Activated CD8-positive, alpha-beta T cell treated with anti-CD3 and anti-CD28 coated beads, Interleukin-2, amount 10 ng/mL, durations not matched to agents 7 days and 5 days (primary cell): ENCODE measurements at regions not wholly inside any gene's neighbourhood (a gene's known extent, or its start where the extent isn't known, plus 50 kb on each side); places are given as distances from the start of the nearest gene placed in this dataset.

Source experiments
- ATAC-seq: fragments of 150-1000 bp; cut with Tn5 transposase; one replicate; pipeline ENCODE4 v1.10.0; 2021; ENCODE audit warnings: moderate library complexity
- CTCF ChIA-PET: fragments of 350-600 bp; sonication (Branson Sonifier 250); formaldehyde crosslinking; loops from one replicate; lab custom pipeline; 2021; ENCODE audit warnings: antibody characterized with exemption; lab: Charles Lee
- POLR2A ChIA-PET: fragments of 350-600 bp; sonication (Branson Sonifier 250); formaldehyde crosslinking; loops from one replicate; lab custom pipeline; 2021; ENCODE audit warnings: antibody characterized with exemption; lab: Charles Lee
- DNase-seq: peaks from one replicate; pipeline ENCODE4 v3.0.0-alpha.2; 2020
- H3K27ac Mint-ChIP-seq: one replicate; pipeline ENCODE4 v1.8.0; 2021; ENCODE audit warnings: mild to moderate bottlenecking, mixed read lengths
- H3K27me3 Mint-ChIP-seq: one replicate; pipeline ENCODE4 v1.8.0; 2021; ENCODE audit warnings: low read depth, mixed read lengths
- H3K36me3 Mint-ChIP-seq: one replicate; pipeline ENCODE4 v1.8.0; 2021; ENCODE audit warnings: low read depth, mixed read lengths
- H3K4me1 Mint-ChIP-seq: one replicate; pipeline ENCODE4 v1.8.0; 2021; ENCODE audit warnings: low read depth, mixed read lengths
- H3K4me3 Mint-ChIP-seq: one replicate; pipeline ENCODE4 v1.8.0; 2021; ENCODE audit warnings: mild to moderate bottlenecking, mixed read lengths
- H3K9me3 Mint-ChIP-seq: one replicate; pipeline ENCODE4 v1.8.0; 2022; ENCODE audit warnings: mixed read lengths; ENCODE audit not compliant: insufficient read depth

GRCh38 chr5:89440670-89441069 is 557.7 kb upstream of the MEF2C start:
- ChIA-PET CTCF (no interaction called here), POLR2A (no interaction called here)
- Mint-ChIP-seq H3K27me3 (no peaks in the 10 kb centered on the region), H3K9me3 (no peaks in the 10 kb centered on the region), H3K4me3 (no peak overlapping the region), H3K27ac (no peak overlapping the region), H3K36me3 (no peaks in the 10 kb centered on the region), H3K4me1 (no peaks in the 10 kb centered on the region)
- DNase-seq (no peak), ATAC-seq (no peak)

GRCh38 chr5:89437450-89438435 is 554.8 kb upstream of the MEF2C start:
- CTCF ChIA-PET = no interaction called here
- H3K9me3 Mint-ChIP-seq = no peaks in the 10 kb centered on the region
- no peak overlapping the region for H3K4me3 Mint-ChIP-seq
- no peak for DNase-seq
- no peaks in the 10 kb centered on the region for H3K27me3 Mint-ChIP-seq
- H3K27ac Mint-ChIP-seq = no peak overlapping the region
- H3K36me3 Mint-ChIP-seq = no peaks in the 10 kb centered on the region
- POLR2A ChIA-PET = no interaction called here
- H3K4me1 Mint-ChIP-seq = no peaks in the 10 kb centered on the region
- ATAC-seq = no peak

- no peaks in the 10 kb centered on the region for H3K4me1 Mint-ChIP-seq
- DNase-seq (no peak), ATAC-seq (no peak)
- ChIA-PET POLR2A (no interaction called here), CTCF (no interaction called here)
- no peaks in the 10 kb centered on the region for H3K27me3 Mint-ChIP-seq
- H3K4me3 Mint-ChIP-seq = no peak overlapping the region
- no peak overlapping the region for H3K27ac Mint-ChIP-seq
- no peaks in the 10 kb centered on the region for H3K9me3 Mint-ChIP-seq
- no peaks in the 10 kb centered on the region for H3K36me3 Mint-ChIP-seq
Measured at GRCh38 chr5:89436464-89436863, 553.5 kb upstream of the MEF2C start.

- no peaks in the 10 kb centered on the region for H3K4me1 Mint-ChIP-seq
- no peaks in the 10 kb centered on the region for H3K36me3 Mint-ChIP-seq
- ChIA-PET POLR2A (no interaction called here), CTCF (no interaction called here)
- no peak overlapping the region for H3K4me3 Mint-ChIP-seq
- H3K27me3 Mint-ChIP-seq = no peaks in the 10 kb centered on the region
- no peaks in the 10 kb centered on the region for H3K9me3 Mint-ChIP-seq
- DNase-seq (no peak), ATAC-seq (no peak)
- H3K27ac Mint-ChIP-seq = no peak overlapping the region
Measured at GRCh38 chr5:89435347-89435746, 552.4 kb upstream of the MEF2C start.

GRCh38 chr5:89428624-89429023 is 545.6 kb upstream of the MEF2C start:
- DNase-seq (no peak), ATAC-seq (no peak)
- no peaks in the 10 kb centered on the region for H3K36me3 Mint-ChIP-seq
- no peak overlapping the region for H3K4me3 Mint-ChIP-seq
- H3K27ac Mint-ChIP-seq = no peak overlapping the region
- no peaks in the 10 kb centered on the region for H3K4me1 Mint-ChIP-seq
- H3K9me3 Mint-ChIP-seq = no peaks in the 10 kb centered on the region
- H3K27me3 Mint-ChIP-seq = no peaks in the 10 kb centered on the region
- POLR2A ChIA-PET = no interaction called here
- CTCF ChIA-PET = no interaction called here

- Mint-ChIP-seq H3K4me1 (no peaks in the 10 kb centered on the region), H3K36me3 (no peaks in the 10 kb centered on the region), H3K27ac (no peak overlapping the region), H3K4me3 (no peak overlapping the region), H3K27me3 (no peaks in the 10 kb centered on the region), H3K9me3 (no peaks in the 10 kb centered on the region)
- ATAC-seq (no peak), DNase-seq (no peak)
- CTCF ChIA-PET = no interaction called here
- POLR2A ChIA-PET = no interaction called here
Measured at GRCh38 chr5:89425062-89425461, 542.1 kb upstream of the MEF2C start.

- no peaks in the 10 kb centered on the region for H3K36me3 Mint-ChIP-seq
- H3K9me3 Mint-ChIP-seq = no peaks in the 10 kb centered on the region
- ChIA-PET CTCF (interaction anchor here (0.5 kb wide), 1 partner anchor 13 kb away, joined by 3 read pairs; no protein-coding TSS in a partner anchor), POLR2A (no interaction called here)
- H3K4me3 Mint-ChIP-seq = no peak overlapping the region
- H3K27ac Mint-ChIP-seq = no peak overlapping the region
- no peaks in the 10 kb centered on the region for H3K27me3 Mint-ChIP-seq
- no peak for ATAC-seq
- H3K4me1 Mint-ChIP-seq = no peaks in the 10 kb centered on the region
- DNase-seq = no peak
Measured at GRCh38 chr5:89421035-89421434, 538.1 kb upstream of the MEF2C start.

- ATAC-seq = no peak
Measured at GRCh38 chr5:89418407-89419085, 535.6 kb upstream of the MEF2C start.

GRCh38 chr5:89417990-89418389 is 535.0 kb upstream of the MEF2C start:
- no peak for ATAC-seq
- Mint-ChIP-seq H3K27ac (no peak overlapping the region), H3K36me3 (no peaks in the 10 kb centered on the region), H3K27me3 (no peaks in the 10 kb centered on the region), H3K4me1 (no peaks in the 10 kb centered on the region), H3K4me3 (no peak overlapping the region), H3K9me3 (no peaks in the 10 kb centered on the region)
- DNase-seq = no peak
- ChIA-PET POLR2A (no interaction called here), CTCF (no interaction called here)

More at GRCh38 chr5:89418407-89419085, 535.6 kb upstream of the MEF2C start:
- Mint-ChIP-seq H3K9me3 (no peaks in the 10 kb centered on the region), H3K4me1 (no peaks in the 10 kb centered on the region), H3K27me3 (no peaks in the 10 kb centered on the region), H3K4me3 (no peak overlapping the region), H3K36me3 (no peaks in the 10 kb centered on the region), H3K27ac (no peak overlapping the region)
- CTCF ChIA-PET = no interaction called here
- DNase-seq = no peak
- POLR2A ChIA-PET = no interaction called here

GRCh38 chr5:89417515-89417914 is 534.5 kb upstream of the MEF2C start:
- Mint-ChIP-seq H3K27me3 (no peaks in the 10 kb centered on the region), H3K9me3 (no peaks in the 10 kb centered on the region), H3K27ac (no peak overlapping the region), H3K4me3 (no peak overlapping the region), H3K4me1 (no peaks in the 10 kb centered on the region), H3K36me3 (no peaks in the 10 kb centered on the region)
- ATAC-seq (no peak), DNase-seq (no peak)
- ChIA-PET CTCF (no interaction called here), POLR2A (no interaction called here)

- POLR2A ChIA-PET = no interaction called here
- Mint-ChIP-seq H3K4me1 (no peaks in the 10 kb centered on the region), H3K9me3 (no peaks in the 10 kb centered on the region), H3K27ac (no peak overlapping the region), H3K36me3 (no peaks in the 10 kb centered on the region), H3K27me3 (no peaks in the 10 kb centered on the region), H3K4me3 (no peak overlapping the region)
- CTCF ChIA-PET = no interaction called here
- ATAC-seq (no peak), DNase-seq (no peak)
Measured at GRCh38 chr5:89411891-89412290, 528.9 kb upstream of the MEF2C start.

- DNase-seq (no peak), ATAC-seq (no peak)
- Mint-ChIP-seq H3K9me3 (no peaks in the 10 kb centered on the region), H3K27me3 (no peaks in the 10 kb centered on the region), H3K36me3 (no peaks in the 10 kb centered on the region), H3K4me1 (no peaks in the 10 kb centered on the region), H3K4me3 (no peak overlapping the region), H3K27ac (no peak overlapping the region)
- ChIA-PET POLR2A (no interaction called here), CTCF (interaction anchor here (0.6 kb wide), 1 partner anchor 659 kb away, joined by 3 read pairs; no protein-coding TSS in a partner anchor)
Measured at GRCh38 chr5:89407054-89407453, 524.1 kb upstream of the MEF2C start.
